Adrenal gland (tissue), 5 donors: ENCODE measurements at regions not wholly inside any gene's neighbourhood (a gene's known extent, or its start where the extent isn't known, plus 50 kb on each side); places are given as distances from the start of the nearest gene placed in this dataset.

Experiments used
- POLR2A ChIP-seq, 2 donors: fragments of 450-650 bp; IDR thresholded peaks; one replicate each; pipeline ENCODE4 v1.6.1; 2017; ENCODE audit warnings: antibody characterized with exemption in 2 of 2, mild to moderate bottlenecking in 2 of 2, moderate library complexity in 1 of 2
- TF ChIP-seq, protein P1 (sequence below), 6 experiments: fragments of 450-650 bp in 4 of 6; fragments of 200-600 bp in 2 of 6; sonication (generic) in 1 of 6; IDR thresholded peaks; 1 replicate in 5 of 6; 2 replicates in 1 of 6; pipeline versions ENCODE4 v1.5.1 to v1.8.0; 2016 to 2021; ENCODE audit warnings: antibody characterized with exemption in 6 of 6, mild to moderate bottlenecking in 2 of 6, moderate library complexity in 1 of 6
- donor health status: DM: no; HTN: no; CAD: no.

DNA sequence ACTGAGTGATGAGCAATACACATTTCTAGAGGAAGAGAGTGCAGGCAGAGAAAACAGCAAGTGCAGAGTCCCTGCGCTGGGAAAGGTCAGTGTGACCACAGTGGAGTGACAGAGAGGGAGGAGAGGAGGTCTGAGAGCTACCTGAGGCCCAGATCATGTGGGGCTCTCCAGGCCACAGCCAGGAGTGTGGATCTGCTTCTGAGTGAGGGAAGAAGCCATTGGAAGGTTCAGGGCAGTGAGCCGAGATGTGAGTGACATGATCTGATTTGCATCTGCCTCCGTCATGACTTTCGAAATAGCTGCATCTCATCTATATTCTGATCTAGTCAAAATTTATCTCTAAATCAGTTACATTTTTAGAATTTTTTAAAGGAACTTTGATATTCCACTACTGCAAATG, 367.1 kb downstream of the PREX1 start:
- TF ChIP-seq, protein P1, sequence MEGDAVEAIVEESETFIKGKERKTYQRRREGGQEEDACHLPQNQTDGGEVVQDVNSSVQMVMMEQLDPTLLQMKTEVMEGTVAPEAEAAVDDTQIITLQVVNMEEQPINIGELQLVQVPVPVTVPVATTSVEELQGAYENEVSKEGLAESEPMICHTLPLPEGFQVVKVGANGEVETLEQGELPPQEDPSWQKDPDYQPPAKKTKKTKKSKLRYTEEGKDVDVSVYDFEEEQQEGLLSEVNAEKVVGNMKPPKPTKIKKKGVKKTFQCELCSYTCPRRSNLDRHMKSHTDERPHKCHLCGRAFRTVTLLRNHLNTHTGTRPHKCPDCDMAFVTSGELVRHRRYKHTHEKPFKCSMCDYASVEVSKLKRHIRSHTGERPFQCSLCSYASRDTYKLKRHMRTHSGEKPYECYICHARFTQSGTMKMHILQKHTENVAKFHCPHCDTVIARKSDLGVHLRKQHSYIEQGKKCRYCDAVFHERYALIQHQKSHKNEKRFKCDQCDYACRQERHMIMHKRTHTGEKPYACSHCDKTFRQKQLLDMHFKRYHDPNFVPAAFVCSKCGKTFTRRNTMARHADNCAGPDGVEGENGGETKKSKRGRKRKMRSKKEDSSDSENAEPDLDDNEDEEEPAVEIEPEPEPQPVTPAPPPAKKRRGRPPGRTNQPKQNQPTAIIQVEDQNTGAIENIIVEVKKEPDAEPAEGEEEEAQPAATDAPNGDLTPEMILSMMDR (IDR thresholded peaks at IDR 0.05) = no peak
- no peak for TF ChIP-seq POLR2A (IDR thresholded peaks at IDR 0.05)
